OCI-LY7 (cell line): ENCODE measurements at regions not wholly inside any gene's neighbourhood (a gene's known extent, or its start where the extent isn't known, plus 50 kb on each side); places are given as distances from the start of the nearest gene placed in this dataset.

Experiments used
- BruUV-seq: library from RNA; stranded (reverse); fragments of 400-500 nt; replicated peaks from 2 replicates; lab custom pipeline; 2021; lab: Mats Ljungman, UMichigan
- CTCF ChIA-PET: fragments of 300-600 bp; sonication (Branson Sonifier 250); formaldehyde crosslinking; loops from one replicate; lab custom pipeline; 2022; ENCODE audit warnings: antibody characterized with exemption; ENCODE audit not compliant: unreplicated experiment; lab: Charles Lee
- POLR2A ChIA-PET: fragments of 300-600 bp; sonication (Branson Sonifier 250); formaldehyde crosslinking; loops from one replicate; lab custom pipeline; 2022; ENCODE audit warnings: antibody characterized with exemption; lab: Charles Lee
- DNase-seq: peaks from one replicate; pipeline ENCODE4 v3.0.0-alpha.2; 2015; ENCODE audit warnings: low spot score
- H2AFZ ChIP-seq: fragments of 200-600 bp; sonication (generic), shearing (Covaris generic); 2 replicates; pipeline ENCODE4 v1.6.1; 2014; ENCODE audit warnings: mild to moderate bottlenecking, antibody characterized with exemption, low read length, moderate library complexity
- H3K27ac ChIP-seq: fragments of 200-600 bp; sonication (generic); 2 replicates; pipeline ENCODE4 v1.5.1; 2014; ENCODE audit warnings: mixed run types, low read depth, mild to moderate bottlenecking, moderate library complexity, low read length, inconsistent platforms; ENCODE audit not compliant: poor library complexity, severe bottlenecking
- H3K36me3 ChIP-seq: fragments of 200-600 bp; sonication (generic); 2 replicates; pipeline ENCODE4 v1.6.1; 2014; ENCODE audit warnings: mild to moderate bottlenecking, antibody characterized with exemption, low read length, moderate library complexity, mixed read lengths; ENCODE audit not compliant: insufficient read depth
- H3K4me1 ChIP-seq: fragments of 200-600 bp; sonication (generic); 2 replicates; pipeline ENCODE4 v1.5.1; 2014; ENCODE audit warnings: mild to moderate bottlenecking, low read length; ENCODE audit not compliant: insufficient read depth, poor library complexity, severe bottlenecking
- H3K4me2 ChIP-seq: fragments of 200-600 bp; sonication (generic); 2 replicates; pipeline ENCODE4 v1.6.1; 2014; ENCODE audit warnings: mild to moderate bottlenecking, low read length
- H3K4me3 ChIP-seq: fragments of 200-600 bp; sonication (generic); 2 replicates; pipeline ENCODE4 v1.5.1; 2014; ENCODE audit warnings: mild to moderate bottlenecking, low read depth, low read length; ENCODE audit not compliant: poor library complexity, severe bottlenecking
- H3K79me2 ChIP-seq: fragments of 200-600 bp; sonication (generic); 2 replicates; pipeline ENCODE4 v1.6.1; 2016; ENCODE audit warnings: low read depth, mild to moderate bottlenecking, low read length, moderate library complexity, mixed read lengths; ENCODE audit not compliant: insufficient read depth
- H3K9me2 ChIP-seq: fragments of 200-600 bp; sonication (generic); 2 replicates; pipeline ENCODE4 v1.6.1; 2016; ENCODE audit warnings: mild to moderate bottlenecking, low read length, mixed read lengths; ENCODE audit not compliant: insufficient read depth
- H3K9me3 ChIP-seq: fragments of 200-600 bp; sonication (generic); 2 replicates; pipeline ENCODE4 v1.6.1; 2014; ENCODE audit warnings: mild to moderate bottlenecking, mixed run types, low read length, mixed read lengths
- H4K20me1 ChIP-seq: fragments of 200-600 bp; sonication (generic); 2 replicates; pipeline ENCODE4 v1.6.1; 2014; ENCODE audit warnings: mild to moderate bottlenecking, antibody characterized with exemption, low read length, moderate library complexity, mixed read lengths; ENCODE audit not compliant: insufficient read depth
- EZH2phosphoT487 ChIP-seq: fragments of 200-600 bp; sonication (generic); IDR thresholded peaks from 2 replicates; pipeline ENCODE4 v1.6.1; 2018; ENCODE audit warnings: low read depth, borderline replicate concordance, mild to moderate bottlenecking, mixed run types, antibody characterized with exemption, low read length, moderate library complexity, mixed read lengths
- intact Hi-C: fragments of 100-400 bp; cut with micrococcal nuclease; formaldehyde crosslinking; loops from one replicate; pipeline ENCODE4 v1.10.0; 2022; ENCODE audit not compliant: unreplicated experiment
- TF ChIP-seq, protein P1 (sequence below): fragments of 200-600 bp; sonication (generic); conservative IDR thresholded peaks from 2 replicates; pipeline ENCODE4 v1.5.1; 2014; ENCODE audit warnings: mild to moderate bottlenecking, antibody characterized with exemption, low read length, moderate library complexity, mixed read lengths

DNA sequence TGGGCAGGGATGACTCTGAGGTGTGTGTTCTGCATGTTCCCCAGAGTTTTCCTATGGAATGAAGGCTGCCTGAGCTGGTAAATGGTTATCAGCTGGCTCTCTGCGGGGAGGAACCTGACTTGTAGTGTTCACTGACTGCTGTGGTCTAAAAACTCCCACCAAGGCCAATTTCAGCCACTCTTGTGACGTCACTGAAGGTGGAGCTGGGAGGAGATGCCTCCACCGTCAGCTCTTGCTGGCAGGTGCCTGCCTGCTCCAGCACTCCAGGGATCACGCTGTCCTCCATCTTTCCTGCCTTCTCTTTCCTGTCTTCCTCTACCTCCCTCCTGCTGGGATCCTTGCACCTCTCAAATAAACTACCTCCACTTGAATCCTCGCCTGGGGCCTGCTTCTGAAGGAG lies 209.5 kb upstream of the HS6ST1 start:
- CTCF ChIA-PET = no interaction called here
- intact Hi-C loops = no loop called here
- Histone ChIP-seq H3K79me2 (no peaks in the 10 kb centered on the region), H3K4me2 (no peak overlapping the region), H2AFZ (no peak overlapping the region), H3K4me1 (no peaks in the 10 kb centered on the region), H3K9me3 (no peaks in the 10 kb centered on the region), H3K9me2 (no peaks in the 10 kb centered on the region), H3K36me3 (no peaks in the 10 kb centered on the region), H3K27ac (no peak overlapping the region), H3K4me3 (no peak overlapping the region), H4K20me1 (no peaks in the 10 kb centered on the region)
- POLR2A ChIA-PET = no interaction called here
- no TSS peak for BruUV-seq
- TF ChIP-seq EZH2phosphoT487 = no peak
- TF ChIP-seq, protein P1, sequence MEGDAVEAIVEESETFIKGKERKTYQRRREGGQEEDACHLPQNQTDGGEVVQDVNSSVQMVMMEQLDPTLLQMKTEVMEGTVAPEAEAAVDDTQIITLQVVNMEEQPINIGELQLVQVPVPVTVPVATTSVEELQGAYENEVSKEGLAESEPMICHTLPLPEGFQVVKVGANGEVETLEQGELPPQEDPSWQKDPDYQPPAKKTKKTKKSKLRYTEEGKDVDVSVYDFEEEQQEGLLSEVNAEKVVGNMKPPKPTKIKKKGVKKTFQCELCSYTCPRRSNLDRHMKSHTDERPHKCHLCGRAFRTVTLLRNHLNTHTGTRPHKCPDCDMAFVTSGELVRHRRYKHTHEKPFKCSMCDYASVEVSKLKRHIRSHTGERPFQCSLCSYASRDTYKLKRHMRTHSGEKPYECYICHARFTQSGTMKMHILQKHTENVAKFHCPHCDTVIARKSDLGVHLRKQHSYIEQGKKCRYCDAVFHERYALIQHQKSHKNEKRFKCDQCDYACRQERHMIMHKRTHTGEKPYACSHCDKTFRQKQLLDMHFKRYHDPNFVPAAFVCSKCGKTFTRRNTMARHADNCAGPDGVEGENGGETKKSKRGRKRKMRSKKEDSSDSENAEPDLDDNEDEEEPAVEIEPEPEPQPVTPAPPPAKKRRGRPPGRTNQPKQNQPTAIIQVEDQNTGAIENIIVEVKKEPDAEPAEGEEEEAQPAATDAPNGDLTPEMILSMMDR = no peak
- DNase-seq = no peak

DNA sequence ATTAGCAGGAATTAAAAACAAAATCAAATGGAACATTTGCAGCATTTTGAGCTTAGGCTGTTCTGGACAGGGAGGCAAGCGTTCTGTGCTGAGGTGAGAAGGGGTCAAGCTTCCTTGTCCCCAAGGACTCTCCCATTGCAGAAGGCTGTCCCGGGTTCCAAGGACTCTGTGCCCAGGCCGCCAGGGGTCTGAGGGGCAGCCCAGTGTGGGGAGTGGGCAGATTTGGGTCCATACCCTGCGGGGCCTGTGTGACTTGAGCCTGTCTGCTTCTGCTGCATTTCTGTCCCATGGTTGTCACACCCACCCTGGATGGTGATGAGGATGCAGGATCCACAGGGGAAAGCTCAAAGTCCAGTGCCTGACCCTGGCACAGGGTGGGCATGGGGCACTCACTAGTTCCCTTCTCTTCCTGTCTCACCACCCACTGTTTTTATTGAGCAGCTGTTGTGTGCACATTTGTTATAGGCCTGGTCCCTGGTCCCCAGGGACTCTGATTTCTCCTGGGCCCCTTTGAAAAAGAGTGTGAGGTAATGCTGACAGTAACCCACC lies 211.4 kb upstream of the HS6ST1 start:
- TF ChIP-seq, protein P1 = no peak
- TF ChIP-seq EZH2phosphoT487 = no peak
- H2AFZ ChIP-seq = no peak overlapping the region
- no peaks in the 10 kb centered on the region for H4K20me1 ChIP-seq
- no peak overlapping the region for H3K4me2 ChIP-seq
- no peaks in the 10 kb centered on the region for H3K9me2 ChIP-seq
- no peaks in the 10 kb centered on the region for H3K4me1 ChIP-seq
- POLR2A ChIA-PET = interaction anchor here (1.0 kb wide), 1 partner anchor 27 kb away, joined by 3 read pairs; no protein-coding TSS in a partner anchor
- BruUV-seq = no TSS peak
- CTCF ChIA-PET = no interaction called here
- no peak for DNase-seq
- no peaks in the 10 kb centered on the region for H3K9me3 ChIP-seq
- no peaks in the 10 kb centered on the region for H3K36me3 ChIP-seq
- no peak overlapping the region for H3K27ac ChIP-seq
- intact Hi-C loops = no loop called here
- H3K4me3 ChIP-seq = no peak overlapping the region
- no peaks in the 10 kb centered on the region for H3K79me2 ChIP-seq

DNA sequence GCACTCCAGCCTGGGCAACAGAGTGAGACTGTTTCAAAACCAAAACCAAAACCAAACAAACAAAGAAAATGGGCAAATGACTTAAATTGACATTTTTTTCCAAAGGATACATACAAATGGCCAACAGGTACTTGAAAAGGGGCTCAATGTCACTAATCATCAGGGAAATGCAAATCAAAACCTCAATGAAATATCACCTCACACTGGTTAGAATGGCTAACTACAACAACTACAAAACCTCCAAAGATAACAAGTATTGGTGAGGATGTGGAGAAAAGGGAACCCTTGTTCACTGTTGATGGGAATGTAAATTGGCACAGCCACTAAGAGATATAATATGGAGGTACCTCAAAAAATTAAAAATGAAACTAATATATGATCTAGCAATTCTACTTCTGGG lies 213.2 kb upstream of the HS6ST1 start:
- no TSS peak for BruUV-seq
- POLR2A ChIA-PET = no interaction called here

More for the DNA sequence above, 213.2 kb upstream of the HS6ST1 start:
- Histone ChIP-seq H3K4me2 (no peak overlapping the region), H4K20me1 (no peaks in the 10 kb centered on the region), H3K27ac (no peak overlapping the region), H3K36me3 (no peaks in the 10 kb centered on the region), H3K9me3 (no peaks in the 10 kb centered on the region), H3K9me2 (no peaks in the 10 kb centered on the region), H3K4me1 (no peaks in the 10 kb centered on the region), H2AFZ (no peak overlapping the region), H3K4me3 (no peak overlapping the region), H3K79me2 (no peaks in the 10 kb centered on the region)
- DNase-seq = no peak
- no peak for TF ChIP-seq EZH2phosphoT487
- TF ChIP-seq, protein P1 = peak; percentile 63
- intact Hi-C loops = no loop called here
- CTCF ChIA-PET = no interaction called here
